ENCODE measurements at regions not wholly inside any gene's neighbourhood (a gene's known extent, or its start where the extent isn't known, plus 50 kb on each side); places are given as distances from the start of the nearest gene placed in this dataset.

- in situ Hi-C loops (cut with MboI; ENCODE audit: low sequenced_read_pairs): no loop called here
Observed at GRCh38 chr20:59526242-59527225, 77.8 kb upstream of the PHACTR3 start.

GRCh38 chr20:59530782-59531181, 73.6 kb upstream of the PHACTR3 start:
- in situ Hi-C loops (cut with MboI; ENCODE audit: low sequenced_read_pairs): no loop called here

- in situ Hi-C loops (cut with MboI; ENCODE audit: low sequenced_read_pairs): no loop called here
Observed at GRCh38 chr20:59537991-59538390, 66.3 kb upstream of the PHACTR3 start.

- in situ Hi-C loops (cut with MboI; ENCODE audit: low sequenced_read_pairs): no loop called here
Observed at GRCh38 chr20:59547596-59547995, 56.7 kb upstream of the PHACTR3 start.

Measured in HL-60/S4 (cell line).